OCI-LY7 (cell line): ENCODE measurements at regions not wholly inside any gene's neighbourhood (a gene's known extent, or its start where the extent isn't known, plus 50 kb on each side); places are given as distances from the start of the nearest gene placed in this dataset.

ENCODE experiments used
- BruUV-seq: library from RNA; stranded (reverse); fragments of 400-500 nt; replicated peaks from 2 replicates; lab custom pipeline; 2021; lab: Mats Ljungman, UMichigan
- CTCF ChIA-PET: fragments of 300-600 bp; sonication (Branson Sonifier 250); formaldehyde crosslinking; loops from one replicate; lab custom pipeline; 2022; ENCODE audit warnings: antibody characterized with exemption; ENCODE audit not compliant: unreplicated experiment; lab: Charles Lee
- POLR2A ChIA-PET: fragments of 300-600 bp; sonication (Branson Sonifier 250); formaldehyde crosslinking; loops from one replicate; lab custom pipeline; 2022; ENCODE audit warnings: antibody characterized with exemption; lab: Charles Lee
- DNase-seq: peaks from one replicate; pipeline ENCODE4 v3.0.0-alpha.2; 2015; ENCODE audit warnings: low spot score
- H2AFZ ChIP-seq: fragments of 200-600 bp; sonication (generic), shearing (Covaris generic); 2 replicates; pipeline ENCODE4 v1.6.1; 2014; ENCODE audit warnings: mild to moderate bottlenecking, antibody characterized with exemption, low read length, moderate library complexity
- H3K27ac ChIP-seq: fragments of 200-600 bp; sonication (generic); 2 replicates; pipeline ENCODE4 v1.5.1; 2014; ENCODE audit warnings: mixed run types, low read depth, mild to moderate bottlenecking, moderate library complexity, low read length, inconsistent platforms; ENCODE audit not compliant: poor library complexity, severe bottlenecking
- H3K36me3 ChIP-seq: fragments of 200-600 bp; sonication (generic); 2 replicates; pipeline ENCODE4 v1.6.1; 2014; ENCODE audit warnings: mild to moderate bottlenecking, antibody characterized with exemption, low read length, moderate library complexity, mixed read lengths; ENCODE audit not compliant: insufficient read depth
- H3K4me1 ChIP-seq: fragments of 200-600 bp; sonication (generic); 2 replicates; pipeline ENCODE4 v1.5.1; 2014; ENCODE audit warnings: mild to moderate bottlenecking, low read length; ENCODE audit not compliant: insufficient read depth, poor library complexity, severe bottlenecking
- H3K4me2 ChIP-seq: fragments of 200-600 bp; sonication (generic); 2 replicates; pipeline ENCODE4 v1.6.1; 2014; ENCODE audit warnings: mild to moderate bottlenecking, low read length
- H3K4me3 ChIP-seq: fragments of 200-600 bp; sonication (generic); 2 replicates; pipeline ENCODE4 v1.5.1; 2014; ENCODE audit warnings: mild to moderate bottlenecking, low read depth, low read length; ENCODE audit not compliant: poor library complexity, severe bottlenecking
- H3K79me2 ChIP-seq: fragments of 200-600 bp; sonication (generic); 2 replicates; pipeline ENCODE4 v1.6.1; 2016; ENCODE audit warnings: low read depth, mild to moderate bottlenecking, low read length, moderate library complexity, mixed read lengths; ENCODE audit not compliant: insufficient read depth
- H3K9me2 ChIP-seq: fragments of 200-600 bp; sonication (generic); 2 replicates; pipeline ENCODE4 v1.6.1; 2016; ENCODE audit warnings: mild to moderate bottlenecking, low read length, mixed read lengths; ENCODE audit not compliant: insufficient read depth
- H3K9me3 ChIP-seq: fragments of 200-600 bp; sonication (generic); 2 replicates; pipeline ENCODE4 v1.6.1; 2014; ENCODE audit warnings: mild to moderate bottlenecking, mixed run types, low read length, mixed read lengths
- H4K20me1 ChIP-seq: fragments of 200-600 bp; sonication (generic); 2 replicates; pipeline ENCODE4 v1.6.1; 2014; ENCODE audit warnings: mild to moderate bottlenecking, antibody characterized with exemption, low read length, moderate library complexity, mixed read lengths; ENCODE audit not compliant: insufficient read depth
- EZH2phosphoT487 ChIP-seq: fragments of 200-600 bp; sonication (generic); IDR thresholded peaks from 2 replicates; pipeline ENCODE4 v1.6.1; 2018; ENCODE audit warnings: low read depth, borderline replicate concordance, mild to moderate bottlenecking, mixed run types, antibody characterized with exemption, low read length, moderate library complexity, mixed read lengths
- intact Hi-C: fragments of 100-400 bp; cut with micrococcal nuclease; formaldehyde crosslinking; loops from one replicate; pipeline ENCODE4 v1.10.0; 2022; ENCODE audit not compliant: unreplicated experiment
- TF ChIP-seq, protein P1 (sequence below): fragments of 200-600 bp; sonication (generic); conservative IDR thresholded peaks from 2 replicates; pipeline ENCODE4 v1.5.1; 2014; ENCODE audit warnings: mild to moderate bottlenecking, antibody characterized with exemption, low read length, moderate library complexity, mixed read lengths

DNA sequence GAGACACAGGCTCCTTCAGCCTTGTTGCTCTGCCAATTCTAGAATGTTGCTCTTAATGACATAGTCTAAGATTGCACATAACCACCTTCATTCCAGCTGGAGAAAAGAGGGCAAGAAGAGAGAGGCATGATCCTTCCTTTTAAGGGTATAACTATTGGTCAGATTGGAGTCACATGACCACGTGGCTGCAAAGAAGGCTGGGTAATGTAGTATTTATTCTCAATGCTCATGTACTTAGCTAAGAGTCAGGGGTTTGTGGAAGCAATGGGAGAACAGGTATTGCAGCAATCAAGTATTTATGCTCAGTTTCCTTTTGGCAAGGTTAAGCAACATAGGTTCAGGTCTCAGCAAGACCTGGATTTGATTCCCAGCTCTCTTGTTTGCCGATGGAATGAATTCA, 298.8 kb upstream of the TBX3 start:
- ChIA-PET CTCF (no interaction called here), POLR2A (no interaction called here)
- intact Hi-C loops = no loop called here
- Histone ChIP-seq H2AFZ (no peak overlapping the region; the same call in 1 of the 2 replicates), H3K79me2 (no peaks in the 10 kb centered on the region), H3K27ac (no peak overlapping the region), H4K20me1 (no peaks in the 10 kb centered on the region), H3K4me3 (no peak overlapping the region), H3K9me2 (no peaks in the 10 kb centered on the region), H3K4me1 (no peaks in the 10 kb centered on the region), H3K4me2 (no peak overlapping the region), H3K36me3 (no peaks in the 10 kb centered on the region), H3K9me3 (no peaks in the 10 kb centered on the region)
- no TSS peak for BruUV-seq
- DNase-seq = no peak
- no peak for TF ChIP-seq EZH2phosphoT487
- TF ChIP-seq, protein P1, sequence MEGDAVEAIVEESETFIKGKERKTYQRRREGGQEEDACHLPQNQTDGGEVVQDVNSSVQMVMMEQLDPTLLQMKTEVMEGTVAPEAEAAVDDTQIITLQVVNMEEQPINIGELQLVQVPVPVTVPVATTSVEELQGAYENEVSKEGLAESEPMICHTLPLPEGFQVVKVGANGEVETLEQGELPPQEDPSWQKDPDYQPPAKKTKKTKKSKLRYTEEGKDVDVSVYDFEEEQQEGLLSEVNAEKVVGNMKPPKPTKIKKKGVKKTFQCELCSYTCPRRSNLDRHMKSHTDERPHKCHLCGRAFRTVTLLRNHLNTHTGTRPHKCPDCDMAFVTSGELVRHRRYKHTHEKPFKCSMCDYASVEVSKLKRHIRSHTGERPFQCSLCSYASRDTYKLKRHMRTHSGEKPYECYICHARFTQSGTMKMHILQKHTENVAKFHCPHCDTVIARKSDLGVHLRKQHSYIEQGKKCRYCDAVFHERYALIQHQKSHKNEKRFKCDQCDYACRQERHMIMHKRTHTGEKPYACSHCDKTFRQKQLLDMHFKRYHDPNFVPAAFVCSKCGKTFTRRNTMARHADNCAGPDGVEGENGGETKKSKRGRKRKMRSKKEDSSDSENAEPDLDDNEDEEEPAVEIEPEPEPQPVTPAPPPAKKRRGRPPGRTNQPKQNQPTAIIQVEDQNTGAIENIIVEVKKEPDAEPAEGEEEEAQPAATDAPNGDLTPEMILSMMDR = no peak

DNA sequence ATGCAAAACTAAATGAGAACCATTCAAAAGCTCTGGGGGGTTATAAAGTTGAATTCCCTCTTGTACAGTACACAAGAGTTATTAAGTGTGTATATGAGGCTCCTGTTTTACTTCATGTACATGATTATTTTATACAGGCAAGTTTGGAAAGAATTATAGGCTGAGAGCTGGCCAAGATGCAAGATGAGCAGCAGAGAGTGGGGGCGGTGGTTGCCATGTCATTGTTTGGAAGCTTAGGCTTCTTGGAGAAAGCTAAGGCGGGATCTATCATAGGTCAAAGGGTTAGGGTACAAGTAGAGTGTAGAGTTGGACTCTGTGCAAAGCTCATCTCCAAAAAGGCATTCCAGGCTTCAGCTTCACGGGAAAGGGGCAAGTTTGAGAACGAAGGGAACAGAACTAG, 297.1 kb upstream of the TBX3 start:
- intact Hi-C loops = no loop called here
- no peaks in the 10 kb centered on the region for H3K9me2 ChIP-seq
- H3K79me2 ChIP-seq = no peaks in the 10 kb centered on the region
- no TSS peak for BruUV-seq
- H3K27ac ChIP-seq = no peak overlapping the region
- no peak overlapping the region for H3K4me3 ChIP-seq
- no peaks in the 10 kb centered on the region for H3K9me3 ChIP-seq
- no peak for DNase-seq
- POLR2A ChIA-PET = interaction anchor here (1.1 kb wide), 1 partner anchor 16 kb away, joined by 3 read pairs; no protein-coding TSS in a partner anchor
- H4K20me1 ChIP-seq = no peaks in the 10 kb centered on the region
- H3K4me2 ChIP-seq = no peak overlapping the region
- H3K4me1 ChIP-seq = no peaks in the 10 kb centered on the region
- no peak overlapping the region for H2AFZ ChIP-seq
- CTCF ChIA-PET = no interaction called here
- TF ChIP-seq EZH2phosphoT487 = no peak
- TF ChIP-seq, protein P1 = no peak
- no peaks in the 10 kb centered on the region for H3K36me3 ChIP-seq

DNA sequence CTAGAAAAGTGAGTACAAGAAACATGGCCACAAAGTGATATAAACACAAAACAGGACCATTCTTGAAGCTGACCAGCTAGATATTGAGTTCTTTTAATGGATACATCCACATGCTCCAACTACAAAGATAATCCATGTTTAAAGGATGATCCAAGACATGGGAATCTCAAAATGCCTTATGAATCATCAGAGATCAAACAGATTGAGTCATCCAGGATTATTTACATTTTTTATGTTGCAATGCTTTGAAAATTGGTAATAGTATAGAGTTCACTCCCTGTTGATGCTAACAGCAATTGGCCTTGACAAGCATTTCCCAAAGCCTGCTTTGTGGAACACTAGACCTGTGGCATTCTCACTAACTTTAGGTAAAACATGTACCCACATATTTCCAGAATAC, 293.0 kb upstream of the TBX3 start:
- Histone ChIP-seq H3K9me3 (no peaks in the 10 kb centered on the region), H3K4me2 (no peak overlapping the region), H3K27ac (no peak overlapping the region), H3K4me3 (no peak overlapping the region), H4K20me1 (no peaks in the 10 kb centered on the region), H3K4me1 (no peaks in the 10 kb centered on the region), H3K36me3 (no peaks in the 10 kb centered on the region), H3K79me2 (no peaks in the 10 kb centered on the region), H2AFZ (no peak overlapping the region), H3K9me2 (no peaks in the 10 kb centered on the region)
- ChIA-PET POLR2A (interaction anchor here (0.6 kb wide), 1 partner anchor 11 kb away, joined by 3 read pairs; no protein-coding TSS in a partner anchor), CTCF (no interaction called here)
- no peak for DNase-seq
- no TSS peak for BruUV-seq
- intact Hi-C loops = no loop called here
- no peak for TF ChIP-seq EZH2phosphoT487
- TF ChIP-seq, protein P1 = no peak
